ENCODE measurements at regions not wholly inside any gene's neighbourhood (a gene's known extent, or its start where the extent isn't known, plus 50 kb on each side); places are given as distances from the start of the nearest gene placed in this dataset.

DNA sequence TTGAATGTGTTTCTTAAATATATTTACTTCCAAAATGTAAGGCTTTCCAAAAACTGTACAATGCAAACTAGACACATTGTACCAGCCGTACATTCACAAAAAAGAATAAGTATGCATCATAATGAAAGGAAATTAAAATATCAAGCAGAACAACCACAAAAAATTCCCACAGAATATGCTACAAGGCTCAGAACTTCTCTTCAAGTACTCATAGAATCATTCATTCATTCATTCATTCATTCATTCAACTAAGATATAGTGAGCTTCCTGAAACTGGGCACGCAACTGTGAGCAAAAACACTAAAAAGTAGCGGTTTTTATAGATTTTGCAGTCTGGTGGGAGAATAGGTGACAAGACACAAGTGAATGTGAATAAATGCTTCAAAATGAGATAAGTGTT, 690.1 kb downstream of the KCNA4 start:
- ChIA-PET POLR2A (no interaction called here), CTCF (interaction anchor here (3.2 kb wide), 1 partner anchor 1628 kb away, joined by 10 read pairs; no protein-coding TSS in a partner anchor)
- no peak for DNase-seq (ENCODE audit: low read depth, low spot score)
- Histone ChIP-seq H3K79me2 (ENCODE audit: control insufficient read depth, insufficient read depth, low read length) (no peaks in the 10 kb centered on the region), H3K9ac (replicated peaks; ENCODE audit: extremely low read depth, insufficient read depth, low read length) (no peak overlapping the region), H3K4me1 (ENCODE audit: control insufficient read depth, extremely low read depth, insufficient read depth, low read length) (peaks cover 9% of the 10 kb centered on the region), H3K4me2 (ENCODE audit: insufficient read depth, low read length) (no peak overlapping the region), H3K4me3 (replicated peaks in 1 of 3; ENCODE audit: insufficient read depth in 1 of 3, low read depth in 1 of 3, low read length in 3 of 3) (no peak overlapping the region), H3K36me3 (ENCODE audit: control insufficient read depth in 2 of 2, extremely low read depth in 1 of 2, insufficient read depth in 2 of 2, low read length in 2 of 2) (no peaks in the 10 kb centered on the region), H3K9me3 (replicated peaks; ENCODE audit: control insufficient read depth, insufficient read depth, low read length) (no peaks in the 10 kb centered on the region), H4K20me1 (replicated peaks; ENCODE audit: control insufficient read depth, extremely low read depth, insufficient read depth, low read length) (no peaks in the 10 kb centered on the region), H3K9me1 (replicated peaks; ENCODE audit: control insufficient read depth, extremely low read depth, insufficient read depth, low read length) (no peaks in the 10 kb centered on the region), H3K27ac (ENCODE audit: insufficient read depth, low read depth, low read length) (no peak overlapping the region), H3K27me3 (ENCODE audit: control insufficient read depth in 2 of 2, insufficient read depth in 2 of 2, low read length in 2 of 2) (no peaks in the 10 kb centered on the region), H2AFZ (ENCODE audit: low read depth, low read length) (no peak overlapping the region)
- intact Hi-C loops (cut with micrococcal nuclease): loop anchor here (5.0 kb wide), 2 partner anchors 309 to 1214 kb away; no protein-coding TSS in a partner anchor
- TF ChIP-seq EZH2 (IDR thresholded peaks at IDR 0.05; ENCODE audit: borderline replicate concordance, low read depth, low read length, severe bottlenecking): no peak
- no peak for TF ChIP-seq JUN (IDR thresholded peaks at IDR 0.05; ENCODE audit: borderline replicate concordance, insufficient read depth, insufficient read length, low read depth)
- no peak for TF ChIP-seq POLR2AphosphoS5 (IDR thresholded peaks at IDR 0.05; ENCODE audit: insufficient read depth, low read depth, low read length)
- TF ChIP-seq MYC (IDR thresholded peaks at IDR 0.05; ENCODE audit: low read depth, low read length): no peak
- no peak for TF ChIP-seq POLR2A (IDR thresholded peaks at IDR 0.05; ENCODE audit: low read depth, low read length)
- TF ChIP-seq, protein P1, sequence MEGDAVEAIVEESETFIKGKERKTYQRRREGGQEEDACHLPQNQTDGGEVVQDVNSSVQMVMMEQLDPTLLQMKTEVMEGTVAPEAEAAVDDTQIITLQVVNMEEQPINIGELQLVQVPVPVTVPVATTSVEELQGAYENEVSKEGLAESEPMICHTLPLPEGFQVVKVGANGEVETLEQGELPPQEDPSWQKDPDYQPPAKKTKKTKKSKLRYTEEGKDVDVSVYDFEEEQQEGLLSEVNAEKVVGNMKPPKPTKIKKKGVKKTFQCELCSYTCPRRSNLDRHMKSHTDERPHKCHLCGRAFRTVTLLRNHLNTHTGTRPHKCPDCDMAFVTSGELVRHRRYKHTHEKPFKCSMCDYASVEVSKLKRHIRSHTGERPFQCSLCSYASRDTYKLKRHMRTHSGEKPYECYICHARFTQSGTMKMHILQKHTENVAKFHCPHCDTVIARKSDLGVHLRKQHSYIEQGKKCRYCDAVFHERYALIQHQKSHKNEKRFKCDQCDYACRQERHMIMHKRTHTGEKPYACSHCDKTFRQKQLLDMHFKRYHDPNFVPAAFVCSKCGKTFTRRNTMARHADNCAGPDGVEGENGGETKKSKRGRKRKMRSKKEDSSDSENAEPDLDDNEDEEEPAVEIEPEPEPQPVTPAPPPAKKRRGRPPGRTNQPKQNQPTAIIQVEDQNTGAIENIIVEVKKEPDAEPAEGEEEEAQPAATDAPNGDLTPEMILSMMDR (IDR thresholded peaks at IDR 0.05; ENCODE audit: extremely low read depth in 1 of 2, insufficient read depth in 1 of 2, low read depth in 1 of 2, low read length in 2 of 2): no peak
- TF ChIP-seq, protein P2, sequence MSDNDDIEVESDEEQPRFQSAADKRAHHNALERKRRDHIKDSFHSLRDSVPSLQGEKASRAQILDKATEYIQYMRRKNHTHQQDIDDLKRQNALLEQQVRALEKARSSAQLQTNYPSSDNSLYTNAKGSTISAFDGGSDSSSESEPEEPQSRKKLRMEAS (IDR thresholded peaks at IDR 0.05; ENCODE audit: insufficient read depth, insufficient read length): no peak
- no peak for TF ChIP-seq GATA2 (IDR thresholded peaks at IDR 0.05; ENCODE audit: insufficient read depth, insufficient read length, low read depth, low read length)
- no peak for TF ChIP-seq FOS (IDR thresholded peaks at IDR 0.05; ENCODE audit: borderline replicate concordance, insufficient read depth, low read length)
- no TSS peak for BruUV-seq (replicated peaks)
- FAIRE-seq: no peak
- dilution Hi-C loops (cut with MboI; ENCODE audit: extremely low pct_ligation_motif_present, low sequenced_read_pairs): no loop called here
